B cell (primary cell): ENCODE measurements at regions not wholly inside any gene's neighbourhood (a gene's known extent, or its start where the extent isn't known, plus 50 kb on each side); places are given as distances from the start of the nearest gene placed in this dataset.

ENCODE experiments used
- CTCF ChIP-seq: fragments of 200-600 bp; IDR thresholded peaks from one replicate; pipeline ENCODE4 v1.8.0; 2022; ENCODE audit warnings: antibody characterized with exemption, mild to moderate bottlenecking
- EZH2 ChIP-seq: IDR thresholded peaks from 2 replicates; pipeline ENCODE4 v1.6.1; 2012; ENCODE audit warnings: borderline replicate concordance, low read depth, mild to moderate bottlenecking, moderate library complexity, low read length; ENCODE audit not compliant: insufficient read depth, poor library complexity, severe bottlenecking

GRCh38 chr3:28050120-28050519, 191.3 kb upstream of the CMC1 start:
- TF ChIP-seq EZH2 (no peak), CTCF (no peak)
